Activated CD8-positive, alpha-beta T cell treated with anti-CD3 and anti-CD28 coated beads, Interleukin-2, amount 10 ng/mL, durations not matched to agents 7 days and 5 days (primary cell): ENCODE measurements at regions not wholly inside any gene's neighbourhood (a gene's known extent, or its start where the extent isn't known, plus 50 kb on each side); places are given as distances from the start of the nearest gene placed in this dataset.

ENCODE experiments used
- ATAC-seq: fragments of 150-1000 bp; cut with Tn5 transposase; one replicate; pipeline ENCODE4 v1.10.0; 2021; ENCODE audit warnings: moderate library complexity
- CTCF ChIA-PET: fragments of 350-600 bp; sonication (Branson Sonifier 250); formaldehyde crosslinking; loops from one replicate; lab custom pipeline; 2021; ENCODE audit warnings: antibody characterized with exemption; lab: Charles Lee
- POLR2A ChIA-PET: fragments of 350-600 bp; sonication (Branson Sonifier 250); formaldehyde crosslinking; loops from one replicate; lab custom pipeline; 2021; ENCODE audit warnings: antibody characterized with exemption; lab: Charles Lee
- DNase-seq: peaks from one replicate; pipeline ENCODE4 v3.0.0-alpha.2; 2020
- H3K27ac Mint-ChIP-seq: one replicate; pipeline ENCODE4 v1.8.0; 2021; ENCODE audit warnings: mild to moderate bottlenecking, mixed read lengths
- H3K27me3 Mint-ChIP-seq: one replicate; pipeline ENCODE4 v1.8.0; 2021; ENCODE audit warnings: low read depth, mixed read lengths
- H3K36me3 Mint-ChIP-seq: one replicate; pipeline ENCODE4 v1.8.0; 2021; ENCODE audit warnings: low read depth, mixed read lengths
- H3K4me1 Mint-ChIP-seq: one replicate; pipeline ENCODE4 v1.8.0; 2021; ENCODE audit warnings: low read depth, mixed read lengths
- H3K4me3 Mint-ChIP-seq: one replicate; pipeline ENCODE4 v1.8.0; 2021; ENCODE audit warnings: mild to moderate bottlenecking, mixed read lengths
- H3K9me3 Mint-ChIP-seq: one replicate; pipeline ENCODE4 v1.8.0; 2022; ENCODE audit warnings: mixed read lengths; ENCODE audit not compliant: insufficient read depth

- Mint-ChIP-seq H3K36me3 (peaks cover 26% of the 10 kb centered on the region), H3K4me3 (no peak overlapping the region), H3K9me3 (no peaks in the 10 kb centered on the region), H3K27ac (no peak overlapping the region), H3K27me3 (no peaks in the 10 kb centered on the region), H3K4me1 (peaks cover 18% of the 10 kb centered on the region)
- ChIA-PET POLR2A (interaction anchor here (1.8 kb wide), 1 partner anchor 20 kb away, joined by 11 read pairs; no protein-coding TSS in a partner anchor), CTCF (interaction anchor here (1.2 kb wide), 1 partner anchor 20 kb away, joined by 7 read pairs; no protein-coding TSS in a partner anchor)
- DNase-seq = no peak
- no peak for ATAC-seq
Measured at GRCh38 chr13:50104493-50104892, 89.2 kb downstream of the KCNRG start.

GRCh38 chr13:50106559-50106958 is 91.3 kb downstream of the KCNRG start:
- Mint-ChIP-seq H3K4me3 (no peak overlapping the region), H3K27me3 (no peaks in the 10 kb centered on the region), H3K27ac (peak overlapping the region; percentile 82), H3K9me3 (no peaks in the 10 kb centered on the region), H3K36me3 (peaks cover 25% of the 10 kb centered on the region), H3K4me1 (peaks cover 22% of the 10 kb centered on the region)
- peak; percentile 42 for ATAC-seq
- POLR2A ChIA-PET = interaction anchor here (0.7 to 1.9 kb wide), 5 partner anchors 17 to 26 kb away, joined by 3 to 7 read pairs (median 4); no protein-coding TSS in a partner anchor
- DNase-seq = no peak
- CTCF ChIA-PET = interaction anchor here (0.7 to 1.9 kb wide), 6 partner anchors 9 to 130 kb away, joined by 3 to 16 read pairs (median 4); partner anchors contain the start of gene TRIM13

GRCh38 chr13:50107205-50107604 is 92.0 kb downstream of the KCNRG start:
- Mint-ChIP-seq H3K36me3 (peaks cover 25% of the 10 kb centered on the region), H3K4me1 (peaks cover 22% of the 10 kb centered on the region), H3K4me3 (no peak overlapping the region), H3K9me3 (no peaks in the 10 kb centered on the region), H3K27ac (no peak overlapping the region), H3K27me3 (no peaks in the 10 kb centered on the region)
- ATAC-seq (no peak), DNase-seq (no peak)
- ChIA-PET POLR2A (interaction anchor here (0.7 to 1.9 kb wide), 6 partner anchors 14 to 26 kb away, joined by 3 to 7 read pairs (median 4); no protein-coding TSS in a partner anchor), CTCF (interaction anchor here (0.7 to 1.9 kb wide), 6 partner anchors 8 to 131 kb away, joined by 3 to 16 read pairs (median 4); partner anchors contain the start of gene TRIM13)

- ChIA-PET POLR2A (interaction anchor here (1.3 to 2.6 kb wide), 3 partner anchors 9 to 33 kb away, joined by 5 to 15 read pairs (median 9); no protein-coding TSS in a partner anchor), CTCF (interaction anchor here (0.7 to 2.6 kb wide), 5 partner anchors 8 to 397 kb away, joined by 3 to 14 read pairs (median 4); no protein-coding TSS in a partner anchor)
- Mint-ChIP-seq H3K27ac (no peak overlapping the region), H3K4me1 (peaks cover 2% of the 10 kb centered on the region), H3K36me3 (peaks cover 5% of the 10 kb centered on the region), H3K4me3 (no peak overlapping the region), H3K27me3 (no peaks in the 10 kb centered on the region), H3K9me3 (no peaks in the 10 kb centered on the region)
- no peak for DNase-seq
- no peak for ATAC-seq
Measured at GRCh38 chr13:50114961-50115360, 99.7 kb downstream of the KCNRG start.

- Mint-ChIP-seq H3K36me3 (peaks cover 2% of the 10 kb centered on the region), H3K4me3 (no peak overlapping the region), H3K27me3 (no peaks in the 10 kb centered on the region), H3K9me3 (no peaks in the 10 kb centered on the region), H3K27ac (no peak overlapping the region), H3K4me1 (no peaks in the 10 kb centered on the region)
- ATAC-seq (no peak), DNase-seq (no peak)
- ChIA-PET POLR2A (interaction anchor here (1.3 to 2.6 kb wide), 3 partner anchors 8 to 34 kb away, joined by 5 to 15 read pairs (median 9); no protein-coding TSS in a partner anchor), CTCF (interaction anchor here (0.9 to 2.6 kb wide), 5 partner anchors 8 to 396 kb away, joined by 3 to 14 read pairs (median 4); no protein-coding TSS in a partner anchor)
Measured at GRCh38 chr13:50115695-50116094, 100.5 kb downstream of the KCNRG start.

GRCh38 chr13:50116430-50116973 is 101.3 kb downstream of the KCNRG start:
- H3K4me1 Mint-ChIP-seq = no peaks in the 10 kb centered on the region
- no peaks in the 10 kb centered on the region for H3K9me3 Mint-ChIP-seq
- no peak for ATAC-seq
- CTCF ChIA-PET = interaction anchor here (0.9 to 2.6 kb wide), 3 partner anchors 11 to 396 kb away, joined by 3 to 14 read pairs (median 3); no protein-coding TSS in a partner anchor
- no peak overlapping the region for H3K27ac Mint-ChIP-seq
- H3K4me3 Mint-ChIP-seq = no peak overlapping the region
- DNase-seq = no peak
- H3K27me3 Mint-ChIP-seq = no peaks in the 10 kb centered on the region
- POLR2A ChIA-PET = interaction anchor here (0.6 to 2.6 kb wide), 4 partner anchors 9 to 84 kb away, joined by 4 to 15 read pairs (median 6); no protein-coding TSS in a partner anchor
- H3K36me3 Mint-ChIP-seq = peaks cover 8% of the 10 kb centered on the region

- peaks cover 20% of the 10 kb centered on the region for H3K4me1 Mint-ChIP-seq
- CTCF ChIA-PET = interaction anchor here (1.0 to 1.4 kb wide), 2 partner anchors 10 to 34 kb away, joined by 4 to 8 read pairs; no protein-coding TSS in a partner anchor
- H3K27me3 Mint-ChIP-seq = no peaks in the 10 kb centered on the region
- ATAC-seq (no peak), DNase-seq (no peak)
- peaks cover 23% of the 10 kb centered on the region for H3K36me3 Mint-ChIP-seq
- POLR2A ChIA-PET = interaction anchor here (0.7 to 1.2 kb wide), 2 partner anchors 9 to 39 kb away, joined by 3 to 4 read pairs; no protein-coding TSS in a partner anchor
- H3K4me3 Mint-ChIP-seq = no peak overlapping the region
- no peaks in the 10 kb centered on the region for H3K9me3 Mint-ChIP-seq
- no peak overlapping the region for H3K27ac Mint-ChIP-seq
Measured at GRCh38 chr13:50119591-50119990, 104.3 kb downstream of the KCNRG start.

GRCh38 chr13:50122455-50122854 is 107.2 kb downstream of the KCNRG start:
- H3K36me3 Mint-ChIP-seq = peaks cover 30% of the 10 kb centered on the region
- no peak overlapping the region for H3K4me3 Mint-ChIP-seq
- H3K27me3 Mint-ChIP-seq = no peaks in the 10 kb centered on the region
- no peak overlapping the region for H3K27ac Mint-ChIP-seq
- no peak for DNase-seq
- POLR2A ChIA-PET = interaction anchor here (8.7 kb wide), 1 partner anchor 40 kb away, joined by 240 read pairs; no protein-coding TSS in a partner anchor
- CTCF ChIA-PET = interaction anchor here (8.3 kb wide), 1 partner anchor 39 kb away, joined by 89 read pairs; no protein-coding TSS in a partner anchor
- no peak for ATAC-seq
- peaks cover 33% of the 10 kb centered on the region for H3K4me1 Mint-ChIP-seq
- no peaks in the 10 kb centered on the region for H3K9me3 Mint-ChIP-seq

GRCh38 chr13:50123002-50123401 is 107.8 kb downstream of the KCNRG start:
- Mint-ChIP-seq H3K4me1 (peaks cover 38% of the 10 kb centered on the region), H3K9me3 (no peaks in the 10 kb centered on the region), H3K27ac (peak overlapping the region; percentile 90), H3K4me3 (peak overlapping the region; percentile 84), H3K27me3 (no peaks in the 10 kb centered on the region), H3K36me3 (peaks cover 30% of the 10 kb centered on the region)
- ChIA-PET POLR2A (interaction anchor here (0.6 to 8.7 kb wide), 14 partner anchors 8 to 724 kb away, joined by 3 to 240 read pairs (median 5); partner anchors contain the start of gene TRIM13), CTCF (interaction anchor here (0.7 to 8.3 kb wide), 10 partner anchors 8 to 789 kb away, joined by 3 to 89 read pairs (median 5); partner anchors contain the start of gene TRIM13)
- ATAC-seq (no peak), DNase-seq (no peak)

GRCh38 chr13:50123515-50123861 is 108.2 kb downstream of the KCNRG start:
- Mint-ChIP-seq H3K27ac (peak overlapping the region; percentile 90), H3K36me3 (peaks cover 30% of the 10 kb centered on the region), H3K9me3 (no peaks in the 10 kb centered on the region), H3K27me3 (peaks cover 2% of the 10 kb centered on the region), H3K4me3 (peak overlapping the region; percentile 84), H3K4me1 (peaks cover 42% of the 10 kb centered on the region)
- DNase-seq (no peak), ATAC-seq (no peak)
- POLR2A ChIA-PET = interaction anchor here (0.6 to 8.7 kb wide), 15 partner anchors 8 to 723 kb away, joined by 3 to 240 read pairs (median 5); partner anchors contain the start of gene TRIM13
- CTCF ChIA-PET = interaction anchor here (0.7 to 8.3 kb wide), 10 partner anchors 8 to 788 kb away, joined by 3 to 89 read pairs (median 5); partner anchors contain the start of gene TRIM13

- H3K36me3 Mint-ChIP-seq = peaks cover 30% of the 10 kb centered on the region
- POLR2A ChIA-PET = interaction anchor here (0.6 to 8.7 kb wide), 29 partner anchors 8 to 787 kb away, joined by 3 to 240 read pairs (median 5); partner anchors contain the start of genes RNASEH2B and TRIM13
- peak; percentile 76 for DNase-seq
- H3K4me3 Mint-ChIP-seq = peak overlapping the region; percentile 84
- H3K27me3 Mint-ChIP-seq = peaks cover 7% of the 10 kb centered on the region
- CTCF ChIA-PET = interaction anchor here (0.7 to 8.3 kb wide), 11 partner anchors 9 to 788 kb away, joined by 3 to 89 read pairs (median 5); partner anchors contain the start of gene TRIM13
- H3K27ac Mint-ChIP-seq = peak overlapping the region; percentile 90
- no peaks in the 10 kb centered on the region for H3K9me3 Mint-ChIP-seq
- peak; percentile 74 for ATAC-seq
- peaks cover 47% of the 10 kb centered on the region for H3K4me1 Mint-ChIP-seq
Measured at GRCh38 chr13:50123862-50124535, 108.8 kb downstream of the KCNRG start.
